GM10266 (cell line): ENCODE measurements at regions not wholly inside any gene's neighbourhood (a gene's known extent, or its start where the extent isn't known, plus 50 kb on each side); places are given as distances from the start of the nearest gene placed in this dataset.

Experiments used
- DNase-seq: peaks from one replicate; pipeline ENCODE4 v3.0.0; 2012; ENCODE audit errors: extremely low spot score
- CTCF ChIP-seq: IDR thresholded peaks from 2 replicates; pipeline ENCODE4 v1.5.1; 2012; ENCODE audit warnings: mild to moderate bottlenecking, low read depth; ENCODE audit not compliant: control insufficient read depth, insufficient read depth; ENCODE audit errors: missing control alignments

- no peak for TF ChIP-seq CTCF
Measured at GRCh38 chr2:196404276-196404675, 232.9 kb upstream of the STK17B start.

GRCh38 chr2:196407675-196408264 is 231.7 kb upstream of the CCDC150 start:
- no peak for TF ChIP-seq CTCF
- no peak for DNase-seq

More at GRCh38 chr2:196404276-196404675, 232.9 kb upstream of the STK17B start:
- DNase-seq: no peak

GRCh38 chr2:196409376-196409775 is 230.1 kb upstream of the CCDC150 start:
- no peak for TF ChIP-seq CTCF
- DNase-seq: peak; percentile 22

GRCh38 chr2:196410008-196410407 is 229.5 kb upstream of the CCDC150 start:
- TF ChIP-seq CTCF: no peak
- DNase-seq: no peak

- peak; percentile 68 for DNase-seq
- TF ChIP-seq CTCF: no peak
Measured at GRCh38 chr2:196413821-196414274, 225.7 kb upstream of the CCDC150 start.

- DNase-seq: peak; percentile 49
- TF ChIP-seq CTCF: no peak
Measured at GRCh38 chr2:196415384-196415783, 224.1 kb upstream of the CCDC150 start.

- TF ChIP-seq CTCF: no peak
- DNase-seq: no peak
Measured at GRCh38 chr2:196420143-196420542, 219.4 kb upstream of the CCDC150 start.
